ENCODE measurements at regions not wholly inside any gene's neighbourhood (a gene's known extent, or its start where the extent isn't known, plus 50 kb on each side); places are given as distances from the start of the nearest gene placed in this dataset.
A peak's percentile ranks its signal among the peaks of the same experiment; 100 is the strongest.

- Histone ChIP-seq H3K27ac (no peak overlapping the region), H3K27me3 (no peaks in the 10 kb centered on the region), H3K36me3 (replicated peaks in 1 of 2; ENCODE audit: insufficient read depth in 1 of 2, low read depth in 2 of 2) (no peaks in the 10 kb centered on the region), H3K9me3 (no peaks in the 10 kb centered on the region), H3K4me1 (peaks cover 25% of the 10 kb centered on the region), H3K4me3 (no peak overlapping the region)
- DNase-seq (peak in 3 of 4 donors; percentile 1 to 12 (median 10)), ATAC-seq (no peak)
- WGBS, 2 donors, result 85 to 100% methylated on average over 5 to 14 of the region's 14 CpGs
- intact Hi-C loops (cut with DNase I), result no loop called here
- TF ChIP-seq POLR2A (IDR thresholded peaks at IDR 0.05), result no peak
- no peak for TF ChIP-seq CTCF (IDR thresholded peaks at IDR 0.05)
Measured at GRCh38 chr16:85417156-85417860, 195.8 kb upstream of the GSE1 start.

GRCh38 chr16:85418978-85419491 is 194.1 kb upstream of the GSE1 start:
- peaks cover 42% of the 10 kb centered on the region for H3K4me1 ChIP-seq
- TF ChIP-seq CTCF (IDR thresholded peaks at IDR 0.05), result no peak
- no peak for TF ChIP-seq POLR2A (IDR thresholded peaks at IDR 0.05)
- DNase-seq, result peak in 3 of 4 donors; percentile 1 to 14 (median 8)
- ATAC-seq, result no peak
- intact Hi-C loops (cut with DNase I), result no loop called here
- no peak overlapping the region for H3K4me3 ChIP-seq
- 86% methylated on average over 17 of the region's 17 CpGs for WGBS, 2 donors
- H3K9me3 ChIP-seq, result no peaks in the 10 kb centered on the region
- no peaks in the 10 kb centered on the region for H3K36me3 ChIP-seq (replicated peaks in 1 of 2; ENCODE audit: insufficient read depth in 1 of 2, low read depth in 2 of 2)
- H3K27me3 ChIP-seq, result no peaks in the 10 kb centered on the region
- H3K27ac ChIP-seq, result no peak overlapping the region

GRCh38 chr16:85419503-85420408 is 193.4 kb upstream of the GSE1 start:
- no peak for ATAC-seq
- Histone ChIP-seq H3K27ac (no peak overlapping the region), H3K36me3 (replicated peaks in 1 of 2; ENCODE audit: insufficient read depth in 1 of 2, low read depth in 2 of 2) (no peaks in the 10 kb centered on the region), H3K4me3 (no peak overlapping the region), H3K4me1 (peaks cover 49% of the 10 kb centered on the region), H3K9me3 (no peaks in the 10 kb centered on the region), H3K27me3 (no peaks in the 10 kb centered on the region)
- WGBS, 2 donors, result 79 to 84% methylated on average over 16 to 21 of the region's 21 CpGs
- TF ChIP-seq POLR2A (IDR thresholded peaks at IDR 0.05) (no peak), CTCF (IDR thresholded peaks at IDR 0.05) (no peak)
- intact Hi-C loops (cut with DNase I), result loop anchor here (2.0 to 10.0 kb wide), 2 partner anchors 189 to 295 kb away; no protein-coding TSS in a partner anchor
- peak in 3 of 4 donors; percentile 1 to 9 (median 8) for DNase-seq

GRCh38 chr16:85420501-85421337 is 192.4 kb upstream of the GSE1 start:
- Histone ChIP-seq H3K9me3 (no peaks in the 10 kb centered on the region), H3K4me1 (peaks cover 53% of the 10 kb centered on the region), H3K27me3 (no peaks in the 10 kb centered on the region), H3K27ac (no peak overlapping the region), H3K36me3 (replicated peaks in 1 of 2; ENCODE audit: insufficient read depth in 1 of 2, low read depth in 2 of 2) (no peaks in the 10 kb centered on the region), H3K4me3 (no peak overlapping the region)
- intact Hi-C loops (cut with DNase I), result loop anchor here (2.0 to 10.0 kb wide), 2 partner anchors 188 to 294 kb away; no protein-coding TSS in a partner anchor
- ATAC-seq (peak; percentile 40), DNase-seq (peak; percentile 59 to 76 (median 68))
- TF ChIP-seq POLR2A (IDR thresholded peaks at IDR 0.05) (no peak), CTCF (IDR thresholded peaks at IDR 0.05) (peak; percentile 92 to 100 (median 100))
- 27 to 72% methylated on average over 6 to 37 of the region's 42 CpGs for WGBS, 2 donors

Measured in body of pancreas (tissue), 4 donors.